GM18870 (cell line): ENCODE measurements at regions not wholly inside any gene's neighbourhood (a gene's known extent, or its start where the extent isn't known, plus 50 kb on each side); places are given as distances from the start of the nearest gene placed in this dataset.
"Not testable (repeated sequence)": the region's sequence is repeated elsewhere in the genome, so short reads cannot be mapped to it uniquely, and the experiment has no call there.

ENCODE experiments used
- ATAC-seq: cut with Tn5 transposase; IDR thresholded peaks from one replicate; pipeline ENCODE4 v1.9.1; 2021; ENCODE audit warnings: moderate library complexity; ENCODE audit not compliant: unreplicated experiment

GRCh38 chr17:63019138-63019873 lies 53.3 kb downstream of the TANC2 start:
- ATAC-seq, result no peak

- no peak for ATAC-seq
Observed at GRCh38 chr17:63022567-63022966, 56.5 kb downstream of the TANC2 start.

- ATAC-seq, result no peak
Observed at GRCh38 chr17:63023049-63023448, 57.0 kb downstream of the TANC2 start.

- ATAC-seq, result no peak
Observed at GRCh38 chr17:63024201-63024600, 58.2 kb downstream of the TANC2 start.

- ATAC-seq, result no peak
Observed at GRCh38 chr17:63024716-63025115, 58.7 kb downstream of the TANC2 start.

- not testable (repeated sequence) for ATAC-seq
Observed at GRCh38 chr17:63025637-63026036, 59.6 kb downstream of the TANC2 start.

GRCh38 chr17:63029541-63029940 lies 63.5 kb downstream of the TANC2 start:
- no peak for ATAC-seq

- ATAC-seq, result no peak
Observed at GRCh38 chr17:63032142-63032541, 66.1 kb downstream of the TANC2 start.

- no peak for ATAC-seq
Observed at GRCh38 chr17:63033142-63033541, 67.1 kb downstream of the TANC2 start.

GRCh38 chr17:63035271-63035670 lies 69.2 kb downstream of the TANC2 start:
- ATAC-seq, result no peak

GRCh38 chr17:63035695-63036094 lies 69.7 kb downstream of the TANC2 start:
- ATAC-seq, result no peak

GRCh38 chr17:63039342-63039741 lies 73.3 kb downstream of the TANC2 start:
- no peak for ATAC-seq

- ATAC-seq, result no peak
Observed at GRCh38 chr17:63039899-63040602, 74.0 kb downstream of the TANC2 start.

- no peak for ATAC-seq
Observed at GRCh38 chr17:63040816-63041215, 74.8 kb downstream of the TANC2 start.

- ATAC-seq, result no peak
Observed at GRCh38 chr17:63041251-63041650, 75.2 kb downstream of the TANC2 start.

- ATAC-seq, result no peak
Observed at GRCh38 chr17:63041722-63042121, 75.7 kb downstream of the TANC2 start.

GRCh38 chr17:63042256-63042812 lies 76.3 kb downstream of the TANC2 start:
- no peak for ATAC-seq

- ATAC-seq, result not testable (repeated sequence)
Observed at GRCh38 chr17:63057560-63057959, 91.5 kb downstream of the TANC2 start.

- ATAC-seq, result no peak
Observed at GRCh38 chr17:63066158-63066813, 100.3 kb downstream of the TANC2 start.

GRCh38 chr17:63069245-63069644 lies 103.2 kb downstream of the TANC2 start:
- no peak for ATAC-seq

- ATAC-seq, result no peak
Observed at GRCh38 chr17:63070031-63070430, 104.0 kb downstream of the TANC2 start.

- ATAC-seq, result no peak
Observed at GRCh38 chr17:63071797-63072196, 105.8 kb downstream of the TANC2 start.
